Vagina (tissue), 2 donors: ENCODE measurements at regions not wholly inside any gene's neighbourhood (a gene's known extent, or its start where the extent isn't known, plus 50 kb on each side); places are given as distances from the start of the nearest gene placed in this dataset.

Source experiments
- DNase-seq, 2 donors: peaks; one replicate each; pipeline ENCODE4 v3.0.0-alpha.2; 2017; ENCODE audit errors: extremely low spot score in 2 of 2
- H3K27ac ChIP-seq: fragments of 200-600 bp; sonication (generic); one replicate; pipeline ENCODE4 v1.5.1; 2019
- H3K27me3 ChIP-seq: fragments of 200-600 bp; sonication (generic); one replicate; pipeline ENCODE4 v1.5.1; 2019
- H3K36me3 ChIP-seq, 2 donors: fragments of 200-600 bp; sonication (generic); one replicate each; pipeline ENCODE4 v1.5.1; 2017 to 2019
- H3K4me1 ChIP-seq: fragments of 200-600 bp; sonication (generic); one replicate; pipeline ENCODE4 v1.5.1; 2019
- H3K4me3 ChIP-seq, 2 donors: fragments of 200-600 bp; sonication (generic); 1 replicate in 1 of 2; 2 replicates in 1 of 2; pipeline ENCODE4 v1.5.1; 2016 to 2019
- H3K9me3 ChIP-seq: fragments of 200-600 bp; sonication (generic); one replicate; pipeline ENCODE4 v1.5.1; 2019
- CTCF ChIP-seq, 3 experiments: fragments of 450-650 bp in 2 of 3; fragments of 200-600 bp in 1 of 3; sonication (generic) in 1 of 3; IDR thresholded peaks; one replicate each; pipeline ENCODE4 v1.5.1; 2017 to 2019; ENCODE audit warnings: antibody characterized with exemption in 3 of 3, mild to moderate bottlenecking in 2 of 3, moderate library complexity in 2 of 3
- POLR2A ChIP-seq, 2 donors: fragments of 450-650 bp; IDR thresholded peaks; one replicate each; pipeline ENCODE4 v1.6.1; 2017; ENCODE audit warnings: antibody characterized with exemption in 2 of 2, mild to moderate bottlenecking in 2 of 2, moderate library complexity in 2 of 2
- POLR2AphosphoS5 ChIP-seq, 2 donors: sonication (generic); formaldehyde crosslinking; IDR thresholded peaks; one replicate each; pipeline ENCODE4 v1.9.0; 2017; ENCODE audit warnings: antibody characterized with exemption in 2 of 2, mild to moderate bottlenecking in 2 of 2, low read depth in 1 of 2; ENCODE audit not compliant: insufficient read depth in 1 of 2
- intact Hi-C: fragments of 100-400 bp; cut with DNase I; formaldehyde crosslinking; loops from one replicate; pipeline ENCODE4 v1.15.1; 2023

- Histone ChIP-seq H3K4me3 (no peak overlapping the region), H3K27ac (no peak overlapping the region), H3K4me1 (no peaks in the 10 kb centered on the region), H3K27me3 (no peaks in the 10 kb centered on the region), H3K9me3 (no peaks in the 10 kb centered on the region), H3K36me3 (no peaks in the 10 kb centered on the region)
- no peak for DNase-seq
- TF ChIP-seq CTCF (IDR thresholded peaks at IDR 0.05) (no peak), POLR2A (IDR thresholded peaks at IDR 0.05) (no peak), POLR2AphosphoS5 (IDR thresholded peaks at IDR 0.05; ENCODE audit: insufficient read depth in 1 of 2, low read depth in 1 of 2) (no peak)
- intact Hi-C loops: no loop called here
Measured at GRCh38 chr13:54744747-54745146, 1716.1 kb downstream of the OLFM4 start.

DNA sequence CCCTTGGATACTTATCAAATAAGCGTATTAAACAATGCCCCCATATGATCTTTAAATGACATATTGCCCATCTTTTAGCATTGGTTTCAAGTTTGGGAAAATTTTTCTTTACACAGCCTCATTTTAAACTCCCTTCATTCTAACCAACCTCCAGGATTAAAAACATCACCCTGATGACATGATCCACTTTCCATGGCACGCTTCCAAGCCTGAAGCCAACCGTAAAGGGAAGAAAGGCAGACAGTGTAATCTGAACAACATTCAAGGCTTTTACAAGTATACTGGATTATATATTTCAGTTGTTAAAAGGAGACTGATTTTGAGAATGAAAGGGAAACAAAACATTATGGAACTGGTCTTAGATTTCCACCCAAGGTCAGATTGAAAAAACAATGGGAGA, 1721.9 kb downstream of the OLFM4 start:
- Histone ChIP-seq H3K4me3 (no peak overlapping the region), H3K27ac (no peak overlapping the region), H3K9me3 (no peaks in the 10 kb centered on the region), H3K36me3 (no peaks in the 10 kb centered on the region), H3K27me3 (no peaks in the 10 kb centered on the region), H3K4me1 (no peaks in the 10 kb centered on the region)
- TF ChIP-seq POLR2A (IDR thresholded peaks at IDR 0.05): no peak
- TF ChIP-seq POLR2AphosphoS5 (IDR thresholded peaks at IDR 0.05; ENCODE audit: insufficient read depth in 1 of 2, low read depth in 1 of 2): no peak
- no peak for TF ChIP-seq CTCF (IDR thresholded peaks at IDR 0.05)
- intact Hi-C loops: no loop called here
- DNase-seq: no peak

GRCh38 chr13:54758795-54759194, 1730.2 kb downstream of the OLFM4 start:
- Histone ChIP-seq H3K9me3 (no peaks in the 10 kb centered on the region), H3K4me3 (no peak overlapping the region), H3K4me1 (no peaks in the 10 kb centered on the region), H3K36me3 (no peaks in the 10 kb centered on the region), H3K27ac (no peak overlapping the region), H3K27me3 (no peaks in the 10 kb centered on the region)
- TF ChIP-seq CTCF (IDR thresholded peaks at IDR 0.05) (no peak), POLR2AphosphoS5 (IDR thresholded peaks at IDR 0.05; ENCODE audit: insufficient read depth in 1 of 2, low read depth in 1 of 2) (no peak), POLR2A (IDR thresholded peaks at IDR 0.05) (no peak)
- intact Hi-C loops: no loop called here
- DNase-seq: no peak

- no peak overlapping the region for H3K27ac ChIP-seq
- H3K27me3 ChIP-seq: no peaks in the 10 kb centered on the region
- TF ChIP-seq POLR2AphosphoS5 (IDR thresholded peaks at IDR 0.05; ENCODE audit: insufficient read depth in 1 of 2, low read depth in 1 of 2) (no peak), CTCF (IDR thresholded peaks at IDR 0.05) (no peak), POLR2A (IDR thresholded peaks at IDR 0.05) (no peak)
- no peaks in the 10 kb centered on the region for H3K4me1 ChIP-seq
- H3K9me3 ChIP-seq: no peaks in the 10 kb centered on the region
- no peaks in the 10 kb centered on the region for H3K36me3 ChIP-seq
- no peak overlapping the region for H3K4me3 ChIP-seq
- intact Hi-C loops: no loop called here
- no peak for DNase-seq
Measured at GRCh38 chr13:54768214-54768613, 1739.6 kb downstream of the OLFM4 start.

DNA sequence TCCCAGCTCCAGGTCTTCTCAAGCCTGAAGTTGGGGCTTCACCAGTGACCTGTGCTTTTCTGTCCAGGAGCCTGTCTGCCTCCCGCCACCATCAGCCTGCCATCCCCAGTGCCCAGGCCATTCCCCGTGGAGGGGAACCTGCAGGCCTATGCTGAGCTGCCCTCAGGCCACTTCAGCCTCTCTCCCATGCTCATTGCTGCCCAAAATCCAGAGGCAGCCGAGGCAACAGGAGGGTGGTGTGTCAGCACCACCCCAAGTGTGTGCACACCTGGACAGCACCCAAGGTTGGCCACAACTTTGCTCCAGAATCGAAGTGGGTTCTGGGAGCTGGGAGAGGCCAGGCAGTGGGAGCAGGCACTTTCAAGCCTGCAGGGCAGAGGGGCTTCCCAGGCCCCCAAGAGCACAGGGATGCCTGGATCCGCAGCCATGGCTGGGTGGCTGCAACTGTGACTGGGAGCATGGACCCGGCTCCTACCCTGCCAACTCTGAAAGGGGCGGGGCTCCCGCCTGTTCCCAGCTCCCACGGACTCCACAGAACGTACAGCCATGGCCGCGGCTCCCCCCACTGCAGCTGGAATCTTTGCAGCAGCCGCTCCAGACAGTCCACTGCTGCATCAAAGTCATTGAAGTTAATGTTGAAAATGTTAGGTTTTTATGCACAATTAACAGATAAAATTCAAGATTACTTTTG, 1747.0 kb downstream of the OLFM4 start:
- Histone ChIP-seq H3K27ac (no peak overlapping the region), H3K27me3 (no peaks in the 10 kb centered on the region), H3K4me1 (no peaks in the 10 kb centered on the region), H3K36me3 (no peaks in the 10 kb centered on the region), H3K9me3 (no peaks in the 10 kb centered on the region), H3K4me3 (no peak overlapping the region)
- intact Hi-C loops: no loop called here
- no peak for DNase-seq
- TF ChIP-seq POLR2A (IDR thresholded peaks at IDR 0.05): no peak
- TF ChIP-seq CTCF (IDR thresholded peaks at IDR 0.05): no peak
- TF ChIP-seq POLR2AphosphoS5 (IDR thresholded peaks at IDR 0.05; ENCODE audit: insufficient read depth in 1 of 2, low read depth in 1 of 2): no peak
